ENCODE measurements at regions not wholly inside any gene's neighbourhood (a gene's known extent, or its start where the extent isn't known, plus 50 kb on each side); places are given as distances from the start of the nearest gene placed in this dataset.

- Histone ChIP-seq H3K4me3 (replicated peaks in 1 of 3; ENCODE audit: insufficient read depth in 1 of 3, low read depth in 1 of 3, low read length in 3 of 3) (no peak overlapping the region), H4K20me1 (replicated peaks; ENCODE audit: control insufficient read depth, extremely low read depth, insufficient read depth, low read length) (no peaks in the 10 kb centered on the region), H2AFZ (ENCODE audit: low read depth, low read length) (no peak overlapping the region), H3K9me1 (replicated peaks; ENCODE audit: control insufficient read depth, extremely low read depth, insufficient read depth, low read length) (no peaks in the 10 kb centered on the region), H3K4me1 (ENCODE audit: control insufficient read depth, extremely low read depth, insufficient read depth, low read length) (no peaks in the 10 kb centered on the region), H3K27ac (ENCODE audit: insufficient read depth, low read depth, low read length) (no peak overlapping the region), H3K9me3 (replicated peaks; ENCODE audit: control insufficient read depth, insufficient read depth, low read length) (no peaks in the 10 kb centered on the region), H3K79me2 (ENCODE audit: control insufficient read depth, insufficient read depth, low read length) (no peaks in the 10 kb centered on the region), H3K36me3 (ENCODE audit: control insufficient read depth in 2 of 2, extremely low read depth in 1 of 2, insufficient read depth in 2 of 2, low read length in 2 of 2) (no peaks in the 10 kb centered on the region), H3K27me3 (ENCODE audit: control insufficient read depth in 2 of 2, insufficient read depth in 2 of 2, low read length in 2 of 2) (no peaks in the 10 kb centered on the region), H3K9ac (replicated peaks; ENCODE audit: extremely low read depth, insufficient read depth, low read length) (no peak overlapping the region), H3K4me2 (ENCODE audit: insufficient read depth, low read length) (no peak overlapping the region)
- intact Hi-C loops (cut with micrococcal nuclease) = no loop called here
- FAIRE-seq = no peak
- dilution Hi-C loops (cut with MboI; ENCODE audit: extremely low pct_ligation_motif_present, low sequenced_read_pairs) = no loop called here
- no TSS peak for BruUV-seq (replicated peaks)
- CTCF ChIA-PET = no interaction called here
- DNase-seq (ENCODE audit: low read depth, low spot score) = no peak
- TF ChIP-seq GATA2 (IDR thresholded peaks at IDR 0.05; ENCODE audit: insufficient read depth, insufficient read length, low read depth, low read length) (no peak), MYC (IDR thresholded peaks at IDR 0.05; ENCODE audit: low read depth, low read length) (no peak), EZH2 (IDR thresholded peaks at IDR 0.05; ENCODE audit: borderline replicate concordance, low read depth, low read length, severe bottlenecking) (no peak), FOS (IDR thresholded peaks at IDR 0.05; ENCODE audit: borderline replicate concordance, insufficient read depth, low read length) (no peak), POLR2A (IDR thresholded peaks at IDR 0.05; ENCODE audit: low read depth, low read length) (no peak), POLR2AphosphoS5 (IDR thresholded peaks at IDR 0.05; ENCODE audit: insufficient read depth, low read depth, low read length) (no peak), CTCF (IDR thresholded peaks at IDR 0.05; ENCODE audit: extremely low read depth in 1 of 2, insufficient read depth in 1 of 2, low read depth in 1 of 2, low read length in 2 of 2) (no peak)
- POLR2A ChIA-PET = no interaction called here
Measured at GRCh38 chr6:18985996-18986395, 598.8 kb downstream of the RNF144B start.

GRCh38 chr6:18988636-18989035 is 601.5 kb downstream of the RNF144B start:
- Histone ChIP-seq H3K9me3 (replicated peaks; ENCODE audit: control insufficient read depth, insufficient read depth, low read length) (no peaks in the 10 kb centered on the region), H3K4me3 (replicated peaks in 1 of 3; ENCODE audit: insufficient read depth in 1 of 3, low read depth in 1 of 3, low read length in 3 of 3) (no peak overlapping the region), H3K36me3 (ENCODE audit: control insufficient read depth in 2 of 2, extremely low read depth in 1 of 2, insufficient read depth in 2 of 2, low read length in 2 of 2) (no peaks in the 10 kb centered on the region), H3K27me3 (ENCODE audit: control insufficient read depth in 2 of 2, insufficient read depth in 2 of 2, low read length in 2 of 2) (no peaks in the 10 kb centered on the region), H3K9me1 (replicated peaks; ENCODE audit: control insufficient read depth, extremely low read depth, insufficient read depth, low read length) (no peaks in the 10 kb centered on the region), H4K20me1 (replicated peaks; ENCODE audit: control insufficient read depth, extremely low read depth, insufficient read depth, low read length) (no peaks in the 10 kb centered on the region), H2AFZ (ENCODE audit: low read depth, low read length) (no peak overlapping the region), H3K4me1 (ENCODE audit: control insufficient read depth, extremely low read depth, insufficient read depth, low read length) (no peaks in the 10 kb centered on the region), H3K9ac (replicated peaks; ENCODE audit: extremely low read depth, insufficient read depth, low read length) (no peak overlapping the region), H3K4me2 (ENCODE audit: insufficient read depth, low read length) (no peak overlapping the region), H3K79me2 (ENCODE audit: control insufficient read depth, insufficient read depth, low read length) (no peaks in the 10 kb centered on the region), H3K27ac (ENCODE audit: insufficient read depth, low read depth, low read length) (no peak overlapping the region)
- ChIA-PET POLR2A (no interaction called here), CTCF (no interaction called here)
- no peak for TF ChIP-seq MAX (IDR thresholded peaks at IDR 0.05; ENCODE audit: insufficient read depth, insufficient read length)
- TF ChIP-seq POLR2AphosphoS5 (IDR thresholded peaks at IDR 0.05; ENCODE audit: insufficient read depth, low read depth, low read length) = no peak
- no peak for TF ChIP-seq GATA2 (IDR thresholded peaks at IDR 0.05; ENCODE audit: insufficient read depth, insufficient read length, low read depth, low read length)
- TF ChIP-seq EZH2 (IDR thresholded peaks at IDR 0.05; ENCODE audit: borderline replicate concordance, low read depth, low read length, severe bottlenecking) = no peak
- no peak for TF ChIP-seq CTCF (IDR thresholded peaks at IDR 0.05; ENCODE audit: extremely low read depth in 1 of 2, insufficient read depth in 1 of 2, low read depth in 1 of 2, low read length in 2 of 2)
- no peak for TF ChIP-seq FOS (IDR thresholded peaks at IDR 0.05; ENCODE audit: borderline replicate concordance, insufficient read depth, low read length)
- no peak for TF ChIP-seq POLR2A (IDR thresholded peaks at IDR 0.05; ENCODE audit: low read depth, low read length)
- no peak for TF ChIP-seq JUN (IDR thresholded peaks at IDR 0.05; ENCODE audit: borderline replicate concordance, insufficient read depth, insufficient read length, low read depth)
- TF ChIP-seq MYC (IDR thresholded peaks at IDR 0.05; ENCODE audit: low read depth, low read length) = no peak
- FAIRE-seq (no peak), DNase-seq (ENCODE audit: low read depth, low spot score) (no peak)
- intact Hi-C loops (cut with micrococcal nuclease) (no loop called here), dilution Hi-C loops (cut with MboI; ENCODE audit: extremely low pct_ligation_motif_present, low sequenced_read_pairs) (no loop called here)
- no TSS peak for BruUV-seq (replicated peaks)

All from endothelial cell of umbilical vein (primary cell).